HEK293 (cell line): ENCODE measurements at regions not wholly inside any gene's neighbourhood (a gene's known extent, or its start where the extent isn't known, plus 50 kb on each side); places are given as distances from the start of the nearest gene placed in this dataset.

ENCODE experiments used
- ZBTB20 ChIP-seq: fragments of 450-650 bp; formaldehyde crosslinking; IDR thresholded peaks from 2 replicates; pipeline ENCODE4 v1.5.1; 2016; ENCODE audit warnings: missing biosample characterization, missing genetic modification characterization
- ZNF211 ChIP-seq: fragments of 450-650 bp; formaldehyde crosslinking; IDR thresholded peaks from 2 replicates; pipeline ENCODE4 v1.5.1; 2016; ENCODE audit warnings: low read depth, missing biosample characterization, missing genetic modification characterization
- ZNF302 ChIP-seq: fragments of 450-650 bp; formaldehyde crosslinking; IDR thresholded peaks from 2 replicates; pipeline ENCODE4 v1.5.1; 2016; ENCODE audit warnings: missing biosample characterization, missing genetic modification characterization, low read depth
- ZNF549 ChIP-seq: fragments of 450-650 bp; IDR thresholded peaks from 2 replicates; pipeline ENCODE4 v1.5.1; 2018; ENCODE audit warnings: missing biosample characterization, missing genetic modification characterization, mild to moderate bottlenecking, inconsistent platforms, moderate library complexity
- ZNF629 ChIP-seq: fragments of 450-650 bp; formaldehyde crosslinking; IDR thresholded peaks from 2 replicates; pipeline ENCODE4 v1.5.1; 2017; ENCODE audit warnings: missing biosample characterization, missing genetic modification characterization
- TF ChIP-seq, protein P1 (sequence below): fragments of 450-650 bp; formaldehyde crosslinking; IDR thresholded peaks from 2 replicates; pipeline ENCODE4 v1.5.1; 2016; ENCODE audit warnings: missing biosample characterization, missing genetic modification characterization
- TF ChIP-seq, protein P2 (sequence below): fragments of 450-650 bp; formaldehyde crosslinking; IDR thresholded peaks from 2 replicates; pipeline ENCODE4 v1.5.1; 2016; ENCODE audit warnings: missing biosample characterization, missing genetic modification characterization

DNA sequence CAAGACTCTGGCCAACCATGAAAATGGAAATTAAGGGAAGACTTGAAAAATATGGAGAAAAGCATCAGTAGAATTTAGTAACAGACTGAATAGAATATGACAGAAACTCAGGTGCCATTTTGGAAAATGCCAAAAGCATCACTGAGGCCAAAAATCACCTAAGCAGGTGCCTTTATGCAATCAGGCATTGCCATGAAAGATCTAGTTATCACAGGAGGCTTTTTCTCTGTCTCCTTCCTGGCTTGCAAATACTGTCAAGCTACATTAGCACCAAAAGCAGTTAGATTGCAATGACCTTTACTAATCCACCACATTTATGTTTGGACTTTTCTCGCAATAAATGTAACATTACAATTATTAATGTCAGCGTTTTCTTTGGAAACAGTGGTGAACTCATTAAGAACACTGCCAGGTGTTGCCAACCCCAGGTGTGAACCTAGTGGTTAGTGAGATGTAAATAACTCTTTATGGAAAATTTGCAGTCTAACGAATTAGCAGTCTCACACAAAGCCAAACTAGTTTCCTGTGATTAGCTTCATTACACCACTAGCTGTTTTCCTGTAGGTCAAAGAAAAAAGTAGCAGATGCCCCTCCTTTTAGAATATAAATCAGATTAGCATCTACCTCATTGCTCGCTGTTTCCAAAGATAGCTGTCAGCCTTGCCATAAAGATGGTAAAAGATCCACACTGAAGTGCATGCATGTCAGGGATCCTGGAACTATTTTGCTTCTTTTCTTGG is 1568.4 kb upstream of the TENM3 start:
- TF ChIP-seq ZNF549, result no peak
- TF ChIP-seq, protein P1, sequence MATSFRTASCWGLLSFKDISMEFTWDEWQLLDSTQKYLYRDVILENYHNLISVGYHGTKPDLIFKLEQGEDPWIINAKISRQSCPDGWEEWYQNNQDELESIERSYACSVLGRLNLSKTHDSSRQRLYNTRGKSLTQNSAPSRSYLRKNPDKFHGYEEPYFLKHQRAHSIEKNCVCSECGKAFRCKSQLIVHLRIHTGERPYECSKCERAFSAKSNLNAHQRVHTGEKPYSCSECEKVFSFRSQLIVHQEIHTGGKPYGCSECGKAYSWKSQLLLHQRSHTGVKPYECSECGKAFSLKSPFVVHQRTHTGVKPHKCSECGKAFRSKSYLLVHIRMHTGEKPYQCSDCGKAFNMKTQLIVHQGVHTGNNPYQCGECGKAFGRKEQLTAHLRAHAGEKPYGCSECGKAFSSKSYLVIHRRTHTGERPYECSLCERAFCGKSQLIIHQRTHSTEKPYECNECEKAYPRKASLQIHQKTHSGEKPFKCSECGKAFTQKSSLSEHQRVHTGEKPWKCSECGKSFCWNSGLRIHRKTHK (tag by site-specific recombination), result no peak
- TF ChIP-seq ZNF211 (tag by site-specific recombination), result no peak
- TF ChIP-seq, protein P2, sequence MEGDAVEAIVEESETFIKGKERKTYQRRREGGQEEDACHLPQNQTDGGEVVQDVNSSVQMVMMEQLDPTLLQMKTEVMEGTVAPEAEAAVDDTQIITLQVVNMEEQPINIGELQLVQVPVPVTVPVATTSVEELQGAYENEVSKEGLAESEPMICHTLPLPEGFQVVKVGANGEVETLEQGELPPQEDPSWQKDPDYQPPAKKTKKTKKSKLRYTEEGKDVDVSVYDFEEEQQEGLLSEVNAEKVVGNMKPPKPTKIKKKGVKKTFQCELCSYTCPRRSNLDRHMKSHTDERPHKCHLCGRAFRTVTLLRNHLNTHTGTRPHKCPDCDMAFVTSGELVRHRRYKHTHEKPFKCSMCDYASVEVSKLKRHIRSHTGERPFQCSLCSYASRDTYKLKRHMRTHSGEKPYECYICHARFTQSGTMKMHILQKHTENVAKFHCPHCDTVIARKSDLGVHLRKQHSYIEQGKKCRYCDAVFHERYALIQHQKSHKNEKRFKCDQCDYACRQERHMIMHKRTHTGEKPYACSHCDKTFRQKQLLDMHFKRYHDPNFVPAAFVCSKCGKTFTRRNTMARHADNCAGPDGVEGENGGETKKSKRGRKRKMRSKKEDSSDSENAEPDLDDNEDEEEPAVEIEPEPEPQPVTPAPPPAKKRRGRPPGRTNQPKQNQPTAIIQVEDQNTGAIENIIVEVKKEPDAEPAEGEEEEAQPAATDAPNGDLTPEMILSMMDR (tag by site-specific recombination), result no peak
- no peak for TF ChIP-seq ZNF302 (tag by site-specific recombination)
- TF ChIP-seq ZNF629 (tag by site-specific recombination), result no peak
- no peak for TF ChIP-seq ZBTB20 (tag by site-specific recombination)
